Activated CD8-positive, alpha-beta memory T cell treated with anti-CD3 and anti-CD28 coated beads for 36 hours (primary cell): ENCODE measurements at regions not wholly inside any gene's neighbourhood (a gene's known extent, or its start where the extent isn't known, plus 50 kb on each side); places are given as distances from the start of the nearest gene placed in this dataset.
"Not testable (repeated sequence)": the region's sequence is repeated elsewhere in the genome, so short reads cannot be mapped to it uniquely, and the experiment has no call there.

Experiments
- CTCF ChIA-PET: fragments of 350-600 bp; sonication (Branson Sonifier 250); formaldehyde crosslinking; loops from one replicate; lab custom pipeline; 2021; ENCODE audit warnings: antibody characterized with exemption; lab: Charles Lee
- POLR2A ChIA-PET: fragments of 350-600 bp; sonication (Branson Sonifier 250); formaldehyde crosslinking; loops from one replicate; lab custom pipeline; 2021; ENCODE audit warnings: antibody characterized with exemption; lab: Charles Lee

GRCh38 chr16:47978491-47979163 is 177.2 kb downstream of the ABCC12 start:
- ChIA-PET POLR2A (no interaction called here), CTCF (no interaction called here)

DNA sequence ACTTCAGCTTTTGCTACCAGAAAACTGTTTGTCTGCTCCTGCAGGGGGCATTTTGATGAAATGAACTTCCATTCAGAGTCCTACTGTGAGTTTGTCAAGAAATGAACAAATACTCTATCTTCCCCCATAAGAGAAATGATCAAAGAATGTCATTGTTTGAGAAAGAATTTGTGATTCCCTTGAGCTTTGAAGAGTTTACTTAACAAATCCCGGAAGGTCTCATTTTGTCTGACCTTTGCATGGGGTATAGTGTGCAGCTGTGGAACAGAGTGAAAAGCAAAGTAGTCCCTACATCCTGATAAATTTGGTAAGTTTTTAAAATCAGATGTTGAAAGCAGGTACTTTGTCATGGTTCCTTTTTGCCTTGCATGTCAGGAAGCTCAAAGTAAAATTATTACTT is 178.0 kb downstream of the ABCC12 start:
- CTCF ChIA-PET: no interaction called here
- POLR2A ChIA-PET: no interaction called here

- POLR2A ChIA-PET: no interaction called here
- CTCF ChIA-PET: no interaction called here
These were observed 179.1 kb downstream of the ABCC12 start for GRCh38 chr16:47976636-47977210.

DNA sequence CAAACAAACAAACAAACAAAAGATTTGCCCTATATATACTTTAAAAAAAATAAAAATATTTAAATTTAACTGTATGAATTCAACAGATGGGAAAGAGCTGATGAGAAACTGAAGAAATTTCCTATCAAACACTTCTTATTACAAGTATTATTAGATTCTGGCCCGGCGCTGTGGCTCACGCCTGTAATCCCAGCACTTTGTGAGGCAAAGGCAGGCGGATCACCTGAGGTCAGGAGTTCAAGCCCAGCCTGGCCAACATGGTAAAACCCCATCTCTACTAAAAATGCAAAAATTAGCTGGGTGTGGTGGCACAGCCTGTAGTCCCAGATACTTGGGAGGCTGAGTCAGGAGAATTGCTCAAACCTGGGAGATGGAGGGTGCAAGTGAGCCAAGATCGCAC is 180.8 kb downstream of the ABCC12 start:
- CTCF ChIA-PET, POLR2A ChIA-PET: not testable (repeated sequence)

GRCh38 chr16:47973552-47973951 is 182.2 kb downstream of the ABCC12 start:
- POLR2A ChIA-PET: no interaction called here
- CTCF ChIA-PET: no interaction called here

- ChIA-PET CTCF (no interaction called here), POLR2A (no interaction called here)
These were observed 183.4 kb downstream of the ABCC12 start for GRCh38 chr16:47972246-47972985.

GRCh38 chr16:47971225-47971624 is 184.6 kb downstream of the ABCC12 start:
- CTCF ChIA-PET: no interaction called here
- POLR2A ChIA-PET: no interaction called here

GRCh38 chr16:47970291-47970931 is 185.4 kb downstream of the ABCC12 start:
- POLR2A ChIA-PET: no interaction called here

DNA sequence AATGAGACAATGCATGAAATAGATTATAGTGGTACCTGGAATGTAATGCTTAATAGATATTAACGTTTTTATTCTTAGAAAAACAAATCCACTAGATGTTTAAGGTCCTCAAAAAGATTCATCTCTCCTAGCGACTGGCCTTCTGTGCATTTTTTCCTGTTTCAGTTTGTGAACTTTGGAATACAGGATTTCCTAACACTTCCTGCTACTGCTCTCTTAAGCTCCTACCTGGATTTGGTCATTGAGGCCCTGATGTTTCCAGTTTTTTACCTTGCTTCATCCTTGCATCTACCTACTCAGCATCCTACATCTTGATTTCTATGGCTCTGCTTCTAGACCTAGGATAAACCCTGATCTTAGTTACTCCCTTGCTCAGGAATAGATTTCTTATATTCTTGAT is 188.4 kb downstream of the ABCC12 start:
- ChIA-PET CTCF (no interaction called here), POLR2A (no interaction called here)

More at GRCh38 chr16:47970291-47970931, 185.4 kb downstream of the ABCC12 start:
- CTCF ChIA-PET: no interaction called here

GRCh38 chr16:47966325-47966724 is 189.5 kb downstream of the ABCC12 start:
- ChIA-PET CTCF (no interaction called here), POLR2A (no interaction called here)

- CTCF ChIA-PET: no interaction called here
- POLR2A ChIA-PET: no interaction called here
These were observed 190.4 kb downstream of the ABCC12 start for GRCh38 chr16:47965439-47965838.

GRCh38 chr16:47958726-47959125 is 197.1 kb downstream of the ABCC12 start:
- ChIA-PET POLR2A (no interaction called here), CTCF (no interaction called here)

DNA sequence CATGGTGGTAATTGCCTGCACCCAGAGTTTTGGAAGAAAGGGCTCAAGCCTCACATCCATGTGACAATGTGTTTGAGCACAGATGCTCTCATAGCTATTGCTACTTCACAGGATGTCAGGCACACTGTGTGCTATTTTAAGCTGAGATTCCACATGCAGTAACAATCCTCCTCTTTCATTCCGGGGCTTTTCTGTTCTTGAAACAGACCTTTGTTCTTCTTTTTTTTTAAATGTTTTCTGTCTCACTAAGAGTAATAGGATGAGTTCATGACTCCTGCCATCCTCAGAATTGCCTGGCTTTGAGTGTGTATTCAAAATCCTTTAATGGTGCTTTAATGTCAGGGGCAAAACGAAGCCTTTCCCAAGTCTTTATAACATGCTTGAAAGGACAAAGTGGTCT is 198.9 kb downstream of the ABCC12 start:
- CTCF ChIA-PET: no interaction called here
- POLR2A ChIA-PET: no interaction called here

DNA sequence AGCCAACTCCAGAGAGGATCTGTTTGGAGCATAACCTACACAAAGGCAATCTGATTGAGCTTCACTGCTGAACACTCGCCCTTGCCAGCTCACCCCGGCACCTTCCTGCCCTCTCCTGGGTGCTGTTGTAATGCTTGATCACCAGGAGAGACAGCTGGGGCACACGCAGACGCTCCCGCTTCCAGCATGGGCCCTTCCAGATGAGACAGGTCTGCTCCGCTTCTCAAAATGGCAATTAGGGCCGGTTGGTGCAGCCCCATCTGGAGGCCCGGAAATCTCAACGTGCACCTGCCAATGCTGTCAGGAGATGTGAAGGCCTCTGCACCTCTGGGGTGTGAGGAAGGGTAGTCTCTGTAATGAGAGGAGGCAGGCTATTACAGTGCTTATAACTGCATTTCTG is 206.1 kb downstream of the ABCC12 start:
- ChIA-PET POLR2A (no interaction called here), CTCF (no interaction called here)

DNA sequence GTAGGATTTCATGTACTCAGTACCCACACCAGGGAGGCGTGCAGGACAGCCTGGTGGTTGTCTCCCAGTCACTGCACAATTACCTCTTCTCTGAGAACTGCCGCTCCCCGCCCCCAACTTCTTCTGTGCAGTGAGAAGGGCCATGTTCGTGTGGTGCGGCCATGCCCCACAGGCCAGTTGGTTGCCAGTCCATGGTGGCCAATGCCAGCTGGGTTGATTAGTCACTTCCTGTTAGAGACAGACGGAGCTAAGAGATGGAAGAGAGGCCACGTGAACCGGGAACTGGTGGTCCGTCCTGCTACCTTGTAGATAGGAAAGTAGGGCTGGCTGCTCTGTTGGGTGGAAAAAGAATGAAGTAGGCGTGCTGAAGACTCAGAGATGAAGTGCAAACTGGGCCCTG is 206.5 kb downstream of the ABCC12 start:
- CTCF ChIA-PET: no interaction called here
- POLR2A ChIA-PET: no interaction called here

DNA sequence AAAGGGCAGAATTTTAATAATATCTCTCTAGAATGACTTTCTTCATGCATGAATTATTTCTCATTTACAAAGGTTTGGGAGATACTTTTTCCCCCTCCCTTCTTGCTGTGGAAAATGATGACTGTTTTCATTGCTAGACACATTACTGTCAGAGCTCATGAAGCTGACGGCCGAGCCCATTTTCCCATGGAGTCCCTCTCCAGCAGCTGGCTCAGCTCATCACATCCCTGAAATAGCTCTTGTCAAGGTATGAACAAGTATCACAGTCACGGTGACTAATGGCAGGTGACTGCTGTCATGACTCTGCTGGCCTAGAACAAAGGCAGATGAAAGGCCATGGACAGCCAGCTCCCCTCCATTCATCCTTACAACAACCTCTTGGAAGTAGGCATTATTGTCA is 208.1 kb downstream of the ABCC12 start:
- CTCF ChIA-PET: no interaction called here
- POLR2A ChIA-PET: no interaction called here

DNA sequence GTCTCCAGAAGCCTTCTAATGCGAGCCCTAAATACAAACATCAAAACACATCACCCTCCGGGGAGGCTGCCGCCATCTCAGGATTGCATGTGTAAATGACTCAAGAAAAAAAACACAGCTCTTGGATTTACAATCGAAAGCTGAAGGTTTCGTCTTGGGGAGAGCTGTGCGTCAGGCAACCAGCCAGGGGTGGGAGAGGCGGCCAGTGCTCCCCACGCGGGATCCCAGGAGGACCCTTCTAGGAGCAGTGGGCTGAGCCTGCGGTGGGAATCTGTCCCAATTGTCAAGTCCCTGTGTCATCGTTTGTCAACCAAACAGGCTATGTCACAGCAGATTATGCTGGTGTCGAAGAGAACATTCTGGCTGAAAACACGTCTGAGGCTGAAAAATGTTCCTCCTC is 209.7 kb downstream of the ABCC12 start:
- POLR2A ChIA-PET: no interaction called here
- CTCF ChIA-PET: no interaction called here

DNA sequence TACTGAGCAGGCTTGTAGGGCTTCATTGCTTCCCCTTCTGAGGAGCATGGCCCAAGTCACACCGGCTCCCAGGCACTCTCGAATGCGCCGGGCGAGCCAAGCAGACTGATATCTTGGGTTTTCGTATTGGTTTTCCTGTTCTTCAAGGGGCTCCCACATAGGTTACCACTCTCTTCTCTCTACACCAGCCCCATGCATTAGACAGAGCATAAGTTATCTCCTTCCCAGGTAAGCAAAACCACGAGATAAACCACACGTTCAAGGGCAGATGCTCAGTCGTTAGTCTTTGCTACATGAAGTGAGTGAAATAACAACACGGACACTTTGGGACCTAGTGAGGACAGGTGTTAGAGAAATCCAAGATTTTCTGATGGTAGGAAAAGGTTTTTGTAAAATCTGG is 211.2 kb downstream of the ABCC12 start:
- CTCF ChIA-PET: no interaction called here
- POLR2A ChIA-PET: no interaction called here

DNA sequence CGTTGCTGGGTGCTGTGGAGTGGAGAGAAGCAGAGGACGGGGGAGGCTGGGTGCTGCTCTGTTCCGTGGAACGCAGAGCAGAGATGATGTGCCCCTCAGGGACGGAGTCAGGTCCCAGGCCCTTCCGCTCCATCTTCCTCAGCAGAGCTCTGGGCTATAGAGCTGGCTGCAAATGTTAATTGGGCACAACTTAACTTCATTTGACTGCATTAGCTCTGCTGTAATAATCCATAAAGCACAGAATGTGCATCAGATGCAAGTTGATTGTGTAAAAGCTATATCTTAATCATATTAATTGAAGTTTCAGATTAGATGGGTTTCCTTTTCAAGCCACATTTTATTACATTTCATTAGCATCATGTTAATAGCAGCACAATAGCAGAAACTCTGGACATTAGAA is 212.6 kb downstream of the ABCC12 start:
- ChIA-PET POLR2A (no interaction called here), CTCF (no interaction called here)

DNA sequence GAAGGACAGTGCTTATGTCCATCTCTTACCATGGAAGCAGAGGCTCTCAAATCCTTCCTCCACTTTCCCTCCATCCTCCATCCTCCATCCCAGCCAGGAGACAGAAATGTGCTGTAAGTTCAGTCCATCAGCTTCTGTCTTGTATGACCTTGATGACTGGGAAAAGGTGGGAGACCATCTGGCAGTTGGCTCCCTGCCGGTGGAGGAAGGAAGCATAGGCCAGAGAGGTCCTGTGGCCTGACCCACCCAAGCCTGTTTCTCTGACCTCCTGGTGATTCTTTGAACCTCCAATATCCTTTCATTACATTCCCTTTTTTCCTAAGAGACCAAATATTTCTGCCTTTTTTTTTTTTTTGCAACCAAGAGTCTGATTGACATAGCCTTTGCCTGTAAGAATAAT is 215.3 kb downstream of the ABCC12 start:
- ChIA-PET CTCF (no interaction called here), POLR2A (no interaction called here)

DNA sequence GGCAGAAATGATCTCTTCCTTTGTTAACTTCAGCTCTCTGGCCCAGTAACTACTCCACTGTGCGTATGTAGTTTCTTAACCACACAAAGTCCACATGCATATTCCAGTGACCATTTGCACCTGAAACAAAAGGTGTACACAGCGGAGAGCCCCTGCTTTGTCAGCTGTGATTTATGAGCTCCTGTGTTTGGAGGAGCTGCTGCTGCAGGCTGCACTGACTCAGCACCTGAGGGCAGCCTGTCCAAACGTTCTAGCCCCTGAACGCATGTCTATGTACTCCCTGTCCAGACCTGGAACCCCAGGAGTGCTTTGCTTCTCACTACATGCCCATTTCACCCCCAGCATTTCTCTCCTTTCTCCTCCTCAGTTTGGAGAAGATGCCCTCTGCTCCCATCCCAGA is 216.1 kb downstream of the ABCC12 start:
- ChIA-PET CTCF (no interaction called here), POLR2A (no interaction called here)
